Heart left ventricle (tissue), 13 donors: ENCODE measurements at regions not wholly inside any gene's neighbourhood (a gene's known extent, or its start where the extent isn't known, plus 50 kb on each side); places are given as distances from the start of the nearest gene placed in this dataset.

Experiments
- POLR2A ChIP-seq, 2 donors: fragments of 450-650 bp; IDR thresholded peaks; one replicate each; pipeline ENCODE4 v1.6.1; 2017; ENCODE audit warnings: antibody characterized with exemption in 2 of 2, mild to moderate bottlenecking in 2 of 2, moderate library complexity in 2 of 2
- TF ChIP-seq, protein P1 (sequence below), 12 donors: fragments of 200-600 bp; sonication (generic) in 4 of 12; IDR thresholded peaks; one replicate each; pipeline versions ENCODE4 v1.5.0 to v1.8.0; 2018 to 2022; ENCODE audit warnings: antibody characterized with exemption in 12 of 12, mild to moderate bottlenecking in 5 of 12
- donor health status: ischemic (EF 13 %, LVEDD 7.1; RV severe dilation, severe dysfunction).
- donor health status: DM: no; HTN: yes; CAD: no.
- donor health status: DM: no; HTN: no; CAD: no.
- donor health status: ischemic (EF 25% LVEDD 6.9; RV normal size, moderate dysfunction).
- donor health status: ischemic (EF 25% LVEDD 5.7; RV mildly dilated, moderate dysfunction).
- donor health status: ischemic (EF 35%, LVEDD 5.7; RV mildly dilated, moderate dysfunction).
- donor health status: nonischemic (EF 11% LVEDD 7.7; RV severe dilation, severe dysfunction).
- donor health status: DM: yes; HTN: yes; CAD: no.
- donor health status: PGD.
- donor health status: ischemic (EF 29% LVEDD 5.4; RV normal size, mild dysfunction).
- donor health status: nonischemic (EF 23%, LVEDD 6.1; RV moderate dilation, normal function).

- TF ChIP-seq, protein P1, sequence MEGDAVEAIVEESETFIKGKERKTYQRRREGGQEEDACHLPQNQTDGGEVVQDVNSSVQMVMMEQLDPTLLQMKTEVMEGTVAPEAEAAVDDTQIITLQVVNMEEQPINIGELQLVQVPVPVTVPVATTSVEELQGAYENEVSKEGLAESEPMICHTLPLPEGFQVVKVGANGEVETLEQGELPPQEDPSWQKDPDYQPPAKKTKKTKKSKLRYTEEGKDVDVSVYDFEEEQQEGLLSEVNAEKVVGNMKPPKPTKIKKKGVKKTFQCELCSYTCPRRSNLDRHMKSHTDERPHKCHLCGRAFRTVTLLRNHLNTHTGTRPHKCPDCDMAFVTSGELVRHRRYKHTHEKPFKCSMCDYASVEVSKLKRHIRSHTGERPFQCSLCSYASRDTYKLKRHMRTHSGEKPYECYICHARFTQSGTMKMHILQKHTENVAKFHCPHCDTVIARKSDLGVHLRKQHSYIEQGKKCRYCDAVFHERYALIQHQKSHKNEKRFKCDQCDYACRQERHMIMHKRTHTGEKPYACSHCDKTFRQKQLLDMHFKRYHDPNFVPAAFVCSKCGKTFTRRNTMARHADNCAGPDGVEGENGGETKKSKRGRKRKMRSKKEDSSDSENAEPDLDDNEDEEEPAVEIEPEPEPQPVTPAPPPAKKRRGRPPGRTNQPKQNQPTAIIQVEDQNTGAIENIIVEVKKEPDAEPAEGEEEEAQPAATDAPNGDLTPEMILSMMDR (IDR thresholded peaks at IDR 0.05), result no peak
- TF ChIP-seq POLR2A (IDR thresholded peaks at IDR 0.05), result no peak
Observed at GRCh38 chr3:111333642-111334041, 208.4 kb upstream of the CD96 start.
